Neuronal stem cell (in vitro differentiated cells): ENCODE measurements at regions not wholly inside any gene's neighbourhood (a gene's known extent, or its start where the extent isn't known, plus 50 kb on each side); places are given as distances from the start of the nearest gene placed in this dataset.

ENCODE experiments used
- DNase-seq: peaks from one replicate; pipeline ENCODE4 v3.0.0-alpha.2; 2013; ENCODE audit warnings: low spot score
- H2AFZ ChIP-seq: one replicate; pipeline ENCODE4 v1.6.1; 2013; ENCODE audit warnings: mild to moderate bottlenecking, low read length, inconsistent platforms
- H2AK5ac ChIP-seq: 2 replicates; pipeline ENCODE4 v1.6.1; 2013; ENCODE audit warnings: low read depth, mild to moderate bottlenecking, inconsistent platforms, low read length, moderate library complexity, mixed read lengths
- H2BK120ac ChIP-seq: 2 replicates; pipeline ENCODE4 v1.6.1; 2013; ENCODE audit warnings: low read depth, mild to moderate bottlenecking, inconsistent platforms, low read length, moderate library complexity, mixed read lengths
- H2BK12ac ChIP-seq: one replicate; pipeline ENCODE4 v1.6.1; 2013; ENCODE audit warnings: low read length, inconsistent platforms
- H2BK15ac ChIP-seq: 2 replicates; pipeline ENCODE4 v1.6.1; 2013; ENCODE audit warnings: mild to moderate bottlenecking, low read length, inconsistent platforms, mixed read lengths
- H2BK5ac ChIP-seq: one replicate; pipeline ENCODE4 v1.6.1; 2013; ENCODE audit warnings: inconsistent platforms, mild to moderate bottlenecking, low read length, moderate library complexity
- H3K14ac ChIP-seq: one replicate; pipeline ENCODE4 v1.6.1; 2013; ENCODE audit warnings: low read length, inconsistent platforms
- H3K18ac ChIP-seq: 2 replicates; pipeline ENCODE4 v1.6.1; 2013; ENCODE audit warnings: low read length, inconsistent platforms
- H3K23ac ChIP-seq: 2 replicates; pipeline ENCODE4 v1.6.1; 2013; ENCODE audit warnings: low read depth, mild to moderate bottlenecking, mixed read lengths, low read length, inconsistent platforms; ENCODE audit not compliant: poor library complexity
- H3K27ac ChIP-seq: replicated peaks from 3 replicates; pipeline ENCODE4 v1.5.1; 2013; ENCODE audit warnings: low read length, inconsistent platforms
- H3K27me3 ChIP-seq, 3 experiments: 2 replicates each; pipeline ENCODE4 v1.6.1; 2013; ENCODE audit warnings: low read length in 3 of 3, mild to moderate bottlenecking in 2 of 3, inconsistent platforms in 1 of 3, low read depth in 1 of 3, mixed read lengths in 1 of 3, moderate library complexity in 1 of 3; ENCODE audit not compliant: control insufficient read depth in 3 of 3, insufficient read depth in 3 of 3
- H3K36me3 ChIP-seq, 2 donors: replicated peaks in 1 of 2; 2 replicates each; pipeline ENCODE4 v1.6.1; 2013; ENCODE audit warnings: low read length in 2 of 2; ENCODE audit not compliant: control insufficient read depth in 2 of 2, insufficient read depth in 2 of 2
- H3K4ac ChIP-seq: 2 replicates; pipeline ENCODE4 v1.6.1; 2013; ENCODE audit warnings: inconsistent platforms, mild to moderate bottlenecking, low read length, moderate library complexity
- H3K4me1 ChIP-seq, 2 donors: 1 replicate in 1 of 2; 2 replicates in 1 of 2; pipeline ENCODE4 v1.6.1; 2013; ENCODE audit warnings: low read length in 2 of 2, low read depth in 1 of 2; ENCODE audit not compliant: control insufficient read depth in 2 of 2, insufficient read depth in 1 of 2
- H3K4me2 ChIP-seq: one replicate; pipeline ENCODE4 v1.6.1; 2013; ENCODE audit warnings: mild to moderate bottlenecking, low read length, inconsistent platforms; ENCODE audit not compliant: insufficient read depth, poor library complexity, severe bottlenecking
- H3K4me3 ChIP-seq, 2 donors: 2 replicates each; pipeline ENCODE4 v1.5.1; 2013; ENCODE audit warnings: low read length in 2 of 2, mild to moderate bottlenecking in 2 of 2, inconsistent platforms in 1 of 2, moderate library complexity in 1 of 2
- H3K79me1 ChIP-seq: one replicate; pipeline ENCODE4 v1.6.1; 2013; ENCODE audit warnings: low read depth, mild to moderate bottlenecking, inconsistent platforms, low read length, moderate library complexity
- H3K9ac ChIP-seq: one replicate; pipeline ENCODE4 v1.6.1; 2013; ENCODE audit warnings: mild to moderate bottlenecking, low read depth, low read length, inconsistent platforms; ENCODE audit not compliant: poor library complexity
- H3K9me3 ChIP-seq, 2 donors: replicated peaks in 1 of 2; 2 replicates each; pipeline versions ENCODE3 to v1.6.1; 2013; ENCODE audit warnings: low read length in 2 of 2, mild to moderate bottlenecking in 2 of 2, inconsistent platforms in 1 of 2, low read depth in 1 of 2, mixed read lengths in 1 of 2, moderate library complexity in 1 of 2; ENCODE audit not compliant: control insufficient read depth in 2 of 2, insufficient read depth in 1 of 2
- H4K8ac ChIP-seq: one replicate; pipeline ENCODE4 v1.6.1; 2013; ENCODE audit warnings: low read depth, mild to moderate bottlenecking, inconsistent platforms, low read length, moderate library complexity
- H4K91ac ChIP-seq: one replicate; pipeline ENCODE4 v1.6.1; 2013; ENCODE audit warnings: low read length, low read depth, mild to moderate bottlenecking, inconsistent platforms; ENCODE audit not compliant: poor library complexity
- WGBS, 2 donors: extraction: QIAGEN DNeasy Blood & Tissue Kit; methylation state at CpG; one replicate each; pipeline ENCODE4 v1.1.7; 2013; ENCODE audit warnings: missing lambda C conversion rate in 2 of 2, mixed read lengths in 1 of 2; ENCODE audit not compliant: insufficient read length in 2 of 2, insufficient replicate concordance in 1 of 2; ENCODE audit errors: extremely low coverage in 2 of 2; 5-methylcytosine and 5-hydroxymethylcytosine counted together

- Histone ChIP-seq H3K27me3 (no peaks in the 10 kb centered on the region), H3K23ac (no peak overlapping the region), H3K4me2 (no peak overlapping the region), H3K27ac (no peak overlapping the region), H3K9ac (no peak overlapping the region), H2BK5ac (no peak overlapping the region), H3K4me3 (no peak overlapping the region), H3K14ac (no peak overlapping the region), H4K8ac (no peak overlapping the region), H2BK12ac (no peak overlapping the region), H3K4ac (no peak overlapping the region), H3K79me1 (no peaks in the 10 kb centered on the region), H2AFZ (no peak overlapping the region), H3K9me3 (no peaks in the 10 kb centered on the region), H4K91ac (no peak overlapping the region), H2AK5ac (no peak overlapping the region), H3K18ac (no peak overlapping the region), H3K36me3 (no peaks in the 10 kb centered on the region), H3K4me1 (no peaks in the 10 kb centered on the region), H2BK15ac (no peak overlapping the region), H2BK120ac (no peak overlapping the region)
- whole genome bisulfite sequencing, 2 donors = 100% methylated on average over 1 of the region's 6 CpGs
- no peak for DNase-seq
These were observed 142.1 kb downstream of the FAM124B start for GRCh38 chr2:224259831-224260230.

- H3K23ac ChIP-seq = no peak overlapping the region
- H3K36me3 ChIP-seq = no peaks in the 10 kb centered on the region
- no peaks in the 10 kb centered on the region for H3K79me1 ChIP-seq
- no peak overlapping the region for H3K4me3 ChIP-seq
- no peak overlapping the region for H3K4ac ChIP-seq
- no peak overlapping the region for H3K18ac ChIP-seq
- no peak overlapping the region for H3K14ac ChIP-seq
- no peak overlapping the region for H3K4me2 ChIP-seq
- no peak overlapping the region for H4K91ac ChIP-seq
- H4K8ac ChIP-seq = no peak overlapping the region
- H3K9ac ChIP-seq = no peak overlapping the region
- no CpG with 5 or more reads among the region's 2 CpGs for WGBS, 2 donors
- H3K4me1 ChIP-seq = no peaks in the 10 kb centered on the region
- no peak for DNase-seq
- H2BK120ac ChIP-seq = no peak overlapping the region
- no peak overlapping the region for H3K27ac ChIP-seq
- H2BK5ac ChIP-seq = no peak overlapping the region
- H2AFZ ChIP-seq = no peak overlapping the region
- H2BK15ac ChIP-seq = no peak overlapping the region
- no peak overlapping the region for H2BK12ac ChIP-seq
- H2AK5ac ChIP-seq = no peak overlapping the region
- no peaks in the 10 kb centered on the region for H3K27me3 ChIP-seq
- H3K9me3 ChIP-seq = no peaks in the 10 kb centered on the region
These were observed 143.8 kb downstream of the FAM124B start for GRCh38 chr2:224258059-224258458.

- Histone ChIP-seq H3K27me3 (no peaks in the 10 kb centered on the region), H2BK15ac (no peak overlapping the region), H4K91ac (no peak overlapping the region), H4K8ac (no peak overlapping the region), H3K14ac (no peak overlapping the region), H3K23ac (no peak overlapping the region), H3K36me3 (no peaks in the 10 kb centered on the region), H3K9me3 (no peaks in the 10 kb centered on the region), H2AFZ (no peak overlapping the region), H3K79me1 (no peaks in the 10 kb centered on the region), H3K27ac (no peak overlapping the region), H3K4me1 (no peaks in the 10 kb centered on the region), H3K9ac (no peak overlapping the region), H2BK12ac (no peak overlapping the region), H2BK120ac (no peak overlapping the region), H3K4ac (no peak overlapping the region), H3K18ac (no peak overlapping the region), H3K4me3 (no peak overlapping the region), H2BK5ac (no peak overlapping the region), H2AK5ac (no peak overlapping the region), H3K4me2 (no peak overlapping the region)
- DNase-seq = no peak
- WGBS, 2 donors = no CpG with 5 or more reads among the region's 2 CpGs
These were observed 144.8 kb downstream of the FAM124B start for GRCh38 chr2:224257156-224257555.

GRCh38 chr2:224253464-224253863 lies 148.4 kb downstream of the FAM124B start:
- no peaks in the 10 kb centered on the region for H3K27me3 ChIP-seq
- no CpG with 5 or more reads among the region's 1 CpG for WGBS, 2 donors
- H3K36me3 ChIP-seq = no peaks in the 10 kb centered on the region
- H3K18ac ChIP-seq = no peak overlapping the region
- H3K23ac ChIP-seq = no peak overlapping the region
- no peak for DNase-seq
- no peak overlapping the region for H3K4me2 ChIP-seq
- no peaks in the 10 kb centered on the region for H3K9me3 ChIP-seq
- no peak overlapping the region for H3K4ac ChIP-seq
- no peak overlapping the region for H2BK5ac ChIP-seq
- no peak overlapping the region for H4K8ac ChIP-seq
- H2AFZ ChIP-seq = no peak overlapping the region
- no peaks in the 10 kb centered on the region for H3K79me1 ChIP-seq
- H2BK12ac ChIP-seq = no peak overlapping the region
- H2BK15ac ChIP-seq = no peak overlapping the region
- H2BK120ac ChIP-seq = no peak overlapping the region
- no peak overlapping the region for H3K27ac ChIP-seq
- no peak overlapping the region for H3K14ac ChIP-seq
- no peak overlapping the region for H4K91ac ChIP-seq
- no peak overlapping the region for H3K4me3 ChIP-seq
- no peak overlapping the region for H2AK5ac ChIP-seq
- H3K9ac ChIP-seq = no peak overlapping the region
- no peaks in the 10 kb centered on the region for H3K4me1 ChIP-seq
